Stimulated activated CD4-positive, alpha-beta T cell treated with anti-CD3 and anti-CD28 coated beads, TNF-alpha, amount 100 ng/mL, for 1 hour (primary cell): ENCODE measurements at regions not wholly inside any gene's neighbourhood (a gene's known extent, or its start where the extent isn't known, plus 50 kb on each side); places are given as distances from the start of the nearest gene placed in this dataset.

Experiments
- DNase-seq, 3 donors: peaks; one replicate each; pipeline ENCODE4 v3.0.0-alpha.2; 2020; ENCODE audit warnings: low read depth in 3 of 3, low spot score in 1 of 3

- no peak for DNase-seq
These were observed 65.6 kb upstream of the COPS8 start for GRCh38 chr2:237020090-237020489.

GRCh38 chr2:237022533-237022932 is 63.2 kb upstream of the COPS8 start:
- no peak for DNase-seq

GRCh38 chr2:237024255-237024654 is 61.4 kb upstream of the COPS8 start:
- no peak for DNase-seq

- DNase-seq: no peak
These were observed 60.4 kb upstream of the COPS8 start for GRCh38 chr2:237025090-237025865.

GRCh38 chr2:237026981-237027711 is 58.5 kb upstream of the COPS8 start:
- DNase-seq: peak in 1 of 3 donors; percentile 11

- no peak for DNase-seq
These were observed 58.0 kb upstream of the COPS8 start for GRCh38 chr2:237027712-237028029.

GRCh38 chr2:237030382-237030781 is 55.3 kb upstream of the COPS8 start:
- DNase-seq: no peak

- DNase-seq: no peak
These were observed 52.1 kb upstream of the COPS8 start for GRCh38 chr2:237033536-237034060.

GRCh38 chr2:237035781-237036475 is 49.8 kb upstream of the COPS8 start:
- DNase-seq: no peak
